ENCODE measurements at regions not wholly inside any gene's neighbourhood (a gene's known extent, or its start where the extent isn't known, plus 50 kb on each side); places are given as distances from the start of the nearest gene placed in this dataset.
"Not testable (repeated sequence)": the region's sequence is repeated elsewhere in the genome, so short reads cannot be mapped to it uniquely, and the experiment has no call there.

DNA sequence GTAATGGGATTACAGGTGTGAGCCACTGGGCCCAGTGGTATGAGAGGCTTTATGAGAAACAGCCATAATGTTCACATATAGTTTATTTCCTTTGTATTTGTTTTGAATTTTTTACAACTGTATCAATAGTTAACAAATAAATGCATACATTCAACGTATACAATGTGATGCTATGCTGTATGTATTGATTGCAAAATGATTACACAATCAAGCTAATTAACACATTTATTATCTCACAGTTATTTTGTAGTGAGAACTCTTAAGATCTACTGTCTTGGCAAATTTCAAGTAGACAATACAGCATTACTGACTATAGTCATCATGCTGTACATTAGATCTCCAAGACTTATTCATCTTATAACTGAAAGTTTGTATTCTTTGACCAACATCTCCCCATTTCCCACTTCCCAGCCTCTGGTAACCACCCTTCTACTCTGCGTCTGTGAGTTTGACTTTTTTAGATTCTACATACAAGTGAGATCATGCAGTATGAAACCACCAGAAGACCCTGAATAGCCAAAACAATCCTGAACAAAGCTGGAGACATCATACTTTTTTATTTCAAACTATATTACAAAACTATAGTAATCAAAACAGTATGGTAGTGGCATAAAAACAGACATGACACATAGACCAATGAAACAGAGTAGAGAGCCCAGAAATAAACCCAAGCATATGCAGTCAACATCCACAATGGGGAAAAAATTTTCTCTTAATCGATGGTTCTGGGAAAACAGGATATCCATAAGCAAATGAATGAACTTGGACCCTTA lies 157.2 kb upstream of the RREB1 start:
- TF ChIP-seq, protein P1, sequence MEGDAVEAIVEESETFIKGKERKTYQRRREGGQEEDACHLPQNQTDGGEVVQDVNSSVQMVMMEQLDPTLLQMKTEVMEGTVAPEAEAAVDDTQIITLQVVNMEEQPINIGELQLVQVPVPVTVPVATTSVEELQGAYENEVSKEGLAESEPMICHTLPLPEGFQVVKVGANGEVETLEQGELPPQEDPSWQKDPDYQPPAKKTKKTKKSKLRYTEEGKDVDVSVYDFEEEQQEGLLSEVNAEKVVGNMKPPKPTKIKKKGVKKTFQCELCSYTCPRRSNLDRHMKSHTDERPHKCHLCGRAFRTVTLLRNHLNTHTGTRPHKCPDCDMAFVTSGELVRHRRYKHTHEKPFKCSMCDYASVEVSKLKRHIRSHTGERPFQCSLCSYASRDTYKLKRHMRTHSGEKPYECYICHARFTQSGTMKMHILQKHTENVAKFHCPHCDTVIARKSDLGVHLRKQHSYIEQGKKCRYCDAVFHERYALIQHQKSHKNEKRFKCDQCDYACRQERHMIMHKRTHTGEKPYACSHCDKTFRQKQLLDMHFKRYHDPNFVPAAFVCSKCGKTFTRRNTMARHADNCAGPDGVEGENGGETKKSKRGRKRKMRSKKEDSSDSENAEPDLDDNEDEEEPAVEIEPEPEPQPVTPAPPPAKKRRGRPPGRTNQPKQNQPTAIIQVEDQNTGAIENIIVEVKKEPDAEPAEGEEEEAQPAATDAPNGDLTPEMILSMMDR (conservative IDR thresholded peaks at IDR 0.05), result no peak
- Mint-ChIP-seq H3K27ac (ENCODE audit: unreplicated experiment) (no peak overlapping the region), H3K4me3 (no peak overlapping the region), H3K27me3 (ENCODE audit: low read depth) (no peaks in the 10 kb centered on the region), H3K9me3 (peaks cover 9% of the 10 kb centered on the region), H3K4me1 (no peaks in the 10 kb centered on the region), H3K36me3 (ENCODE audit: low read depth) (peaks cover 6% of the 10 kb centered on the region)
- DNase-seq (ENCODE audit: low read depth, low spot score), result no peak

DNA sequence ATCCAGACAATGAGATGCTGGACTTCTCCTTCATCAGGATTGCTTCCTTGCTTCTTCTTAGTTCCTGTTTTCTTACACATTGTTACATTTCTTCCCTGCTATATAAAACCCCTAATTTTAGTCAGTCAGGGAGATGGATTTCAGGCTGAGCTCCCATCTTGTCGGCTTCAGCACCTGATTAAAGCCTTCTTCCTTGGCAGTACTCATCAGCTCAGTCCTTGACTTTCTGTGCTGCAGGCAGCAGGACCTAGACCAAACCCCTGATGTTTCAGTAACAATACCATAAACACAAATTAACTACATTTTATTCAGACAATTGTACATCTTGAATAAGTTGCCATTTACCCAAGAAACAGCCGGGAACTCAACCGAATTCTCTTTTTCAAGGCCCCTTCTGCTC lies 156.4 kb upstream of the RREB1 start:
- Mint-ChIP-seq H3K27ac (ENCODE audit: unreplicated experiment) (no peak overlapping the region), H3K9me3 (peaks cover 9% of the 10 kb centered on the region), H3K36me3 (ENCODE audit: low read depth) (peaks cover 6% of the 10 kb centered on the region), H3K27me3 (ENCODE audit: low read depth) (no peaks in the 10 kb centered on the region), H3K4me3 (no peak overlapping the region), H3K4me1 (no peaks in the 10 kb centered on the region)
- TF ChIP-seq, protein P1 (conservative IDR thresholded peaks at IDR 0.05), result no peak
- DNase-seq (ENCODE audit: low read depth, low spot score), result no peak

DNA sequence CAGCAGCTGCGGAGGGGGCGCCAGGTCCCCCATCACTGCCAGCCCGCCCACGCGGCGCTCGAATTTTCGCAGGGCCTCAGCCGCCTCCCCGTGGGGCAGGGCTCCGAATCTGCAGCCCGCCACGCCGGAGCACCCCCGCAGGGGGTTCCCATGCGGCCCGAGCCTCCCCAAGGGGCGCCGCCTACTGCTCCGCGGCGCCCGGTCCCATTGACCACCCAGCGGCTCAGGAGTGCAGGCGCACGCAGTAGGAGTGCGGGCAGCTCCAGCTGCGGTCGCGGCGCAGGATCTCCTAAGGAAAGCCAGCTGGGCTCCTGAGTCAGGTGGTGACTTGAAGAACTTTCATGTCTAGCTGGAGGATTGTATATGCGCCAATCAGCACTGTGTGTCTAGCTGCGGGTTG lies 155.3 kb upstream of the RREB1 start:
- TF ChIP-seq, protein P1 (conservative IDR thresholded peaks at IDR 0.05), result no peak
- Mint-ChIP-seq H3K27ac (ENCODE audit: unreplicated experiment) (no peak overlapping the region), H3K4me1 (no peaks in the 10 kb centered on the region), H3K36me3 (ENCODE audit: low read depth) (peaks cover 6% of the 10 kb centered on the region), H3K4me3 (no peak overlapping the region), H3K9me3 (peaks cover 9% of the 10 kb centered on the region), H3K27me3 (ENCODE audit: low read depth) (no peaks in the 10 kb centered on the region)
- no peak for DNase-seq (ENCODE audit: low read depth, low spot score)

DNA sequence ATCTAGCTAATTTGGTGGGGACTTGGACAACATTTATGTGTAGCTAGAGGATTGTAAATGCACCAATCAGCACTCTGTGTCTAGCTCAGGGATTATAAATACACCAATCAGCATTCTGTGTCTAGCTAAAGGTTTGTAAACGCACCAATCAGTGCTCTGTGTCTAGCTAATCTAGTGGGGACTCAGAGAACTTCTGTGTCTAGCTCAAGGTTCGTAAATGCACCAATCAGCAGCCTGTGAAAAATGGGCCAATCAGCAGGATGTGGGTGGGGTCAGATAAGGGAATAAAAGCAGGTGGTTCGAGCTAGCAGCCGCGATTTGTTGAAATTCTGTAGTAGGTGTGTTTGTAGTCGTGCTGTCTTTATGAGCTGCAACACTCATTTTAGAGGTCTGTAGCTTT lies 154.8 kb upstream of the RREB1 start:
- not testable (repeated sequence) for DNase-seq (ENCODE audit: low read depth, low spot score); H3K27me3 Mint-ChIP-seq (ENCODE audit: low read depth); H3K27ac Mint-ChIP-seq (ENCODE audit: unreplicated experiment); H3K36me3 Mint-ChIP-seq (ENCODE audit: low read depth); H3K4me3 Mint-ChIP-seq; H3K4me1 Mint-ChIP-seq; H3K9me3 Mint-ChIP-seq

DNA sequence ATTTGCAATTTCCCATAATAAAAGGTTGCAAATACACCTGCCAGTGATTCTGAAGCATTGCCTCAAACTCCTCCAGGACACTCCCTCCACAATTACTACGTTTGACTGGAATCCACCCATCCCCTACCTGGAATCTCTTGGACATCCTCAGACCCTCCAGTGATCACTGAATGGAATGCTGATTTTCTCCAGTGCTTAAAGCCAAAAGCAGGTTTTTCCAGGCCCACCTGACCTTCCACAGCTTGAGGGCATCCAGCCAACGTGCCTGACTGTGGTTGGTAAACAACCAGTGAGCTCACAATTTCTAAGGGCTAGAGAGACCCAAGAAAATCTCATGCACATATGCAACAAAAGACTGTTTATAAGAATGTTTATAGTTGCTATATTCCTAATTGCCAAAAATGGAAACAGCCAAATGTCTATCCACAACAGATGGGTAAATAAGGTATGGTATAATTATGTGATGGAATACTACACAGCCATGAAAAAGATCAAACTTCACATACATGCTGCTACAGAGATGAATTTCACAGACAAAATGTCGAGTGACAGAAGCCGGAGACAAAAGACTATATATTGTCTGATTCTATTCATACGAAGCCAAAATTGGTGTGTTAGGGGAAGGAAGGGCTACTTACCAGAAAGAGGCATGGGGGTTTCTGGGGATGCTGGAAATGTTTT lies 147.1 kb upstream of the RREB1 start:
- H3K27ac Mint-ChIP-seq (ENCODE audit: unreplicated experiment), result no peak overlapping the region
- TF ChIP-seq, protein P1 (conservative IDR thresholded peaks at IDR 0.05), result no peak
- no peaks in the 10 kb centered on the region for H3K36me3 Mint-ChIP-seq (ENCODE audit: low read depth)
- no peaks in the 10 kb centered on the region for H3K4me1 Mint-ChIP-seq
- H3K27me3 Mint-ChIP-seq (ENCODE audit: low read depth), result no peaks in the 10 kb centered on the region
- no peaks in the 10 kb centered on the region for H3K9me3 Mint-ChIP-seq
- DNase-seq (ENCODE audit: low read depth, low spot score), result no peak
- no peak overlapping the region for H3K4me3 Mint-ChIP-seq

DNA sequence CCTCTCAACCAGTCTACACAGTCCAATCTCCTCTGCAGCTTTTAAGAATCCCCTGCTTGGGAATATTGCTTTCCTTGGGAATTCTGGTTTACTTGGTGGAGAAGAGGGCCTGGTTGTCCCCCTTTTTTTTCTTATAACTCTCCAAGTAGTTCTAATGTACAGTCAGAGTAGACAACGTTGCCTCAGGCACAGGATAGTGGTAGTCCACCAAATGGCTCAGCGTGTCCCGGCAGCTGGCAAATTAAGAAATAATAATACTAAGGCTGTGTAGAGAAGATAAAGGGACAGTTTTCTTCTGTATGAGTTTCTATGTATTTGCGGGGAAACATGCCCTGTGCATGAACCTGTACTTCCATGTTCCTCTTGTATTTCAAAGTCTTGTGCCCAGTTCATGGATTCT lies 145.7 kb upstream of the RREB1 start:
- Mint-ChIP-seq H3K27me3 (ENCODE audit: low read depth) (no peaks in the 10 kb centered on the region), H3K36me3 (ENCODE audit: low read depth) (no peaks in the 10 kb centered on the region), H3K27ac (ENCODE audit: unreplicated experiment) (no peak overlapping the region), H3K4me1 (no peaks in the 10 kb centered on the region), H3K9me3 (no peaks in the 10 kb centered on the region), H3K4me3 (no peak overlapping the region)
- TF ChIP-seq, protein P1 (conservative IDR thresholded peaks at IDR 0.05), result no peak
- no peak for DNase-seq (ENCODE audit: low read depth, low spot score)
